A673 (cell line): ENCODE measurements at regions not wholly inside any gene's neighbourhood (a gene's known extent, or its start where the extent isn't known, plus 50 kb on each side); places are given as distances from the start of the nearest gene placed in this dataset.

Experiments
- CTCF ChIP-seq: fragments of 300-800, 200-600 bp; sonication (generic); conservative IDR thresholded peaks from 2 replicates; pipeline ENCODE4 v1.5.1; 2017; ENCODE audit warnings: low read depth, mild to moderate bottlenecking, antibody characterized with exemption, low read length, moderate library complexity, mixed read lengths
- EZH2 ChIP-seq: fragments of 200-600 bp; sonication (generic); IDR thresholded peaks from 2 replicates; pipeline ENCODE4 v1.6.1; 2017; ENCODE audit warnings: borderline replicate concordance, low read depth, mild to moderate bottlenecking, mixed read lengths, antibody characterized with exemption, low read length; ENCODE audit not compliant: poor library complexity, severe bottlenecking

DNA sequence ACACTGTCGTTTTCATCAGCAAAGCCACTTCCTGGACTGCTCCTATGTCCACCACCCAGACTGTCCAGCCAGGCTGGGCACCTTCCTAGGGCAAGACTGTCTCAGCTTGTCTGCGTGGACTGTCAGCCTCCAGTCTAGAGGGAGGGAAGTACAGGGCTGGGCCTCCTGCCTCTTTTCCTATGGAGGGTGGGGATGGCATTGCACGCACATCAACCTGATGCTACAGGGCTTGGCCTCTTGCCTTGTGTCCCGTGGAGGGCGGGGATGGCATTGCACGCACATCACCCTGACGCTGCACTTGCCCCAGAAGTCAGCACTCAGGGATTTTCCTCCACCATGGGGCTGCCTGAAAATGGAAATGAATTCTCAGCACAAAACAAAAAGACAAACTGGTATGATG lies 304.2 kb upstream of the CDH4 start:
- TF ChIP-seq CTCF (no peak), EZH2 (no peak)
